ENCODE measurements at regions not wholly inside any gene's neighbourhood (a gene's known extent, or its start where the extent isn't known, plus 50 kb on each side); places are given as distances from the start of the nearest gene placed in this dataset.

- 94% methylated on average over 4 of the region's 4 CpGs for WGBS (ENCODE audit: insufficient coverage)
- Mint-ChIP-seq H3K27ac (no peak overlapping the region), H3K9me3 (ENCODE audit: insufficient read depth) (no peaks in the 10 kb centered on the region), H3K4me1 (no peaks in the 10 kb centered on the region), H3K4me3 (no peak overlapping the region), H3K27me3 (no peaks in the 10 kb centered on the region)
- H3K27me3 ChIP-seq (replicated peaks in 1 of 4; ENCODE audit: control extremely low read depth in 1 of 4, control insufficient read depth in 3 of 4, insufficient read depth in 4 of 4, low read length in 3 of 4) = no peaks in the 10 kb centered on the region
- H3K9me3 ChIP-seq (ENCODE audit: control extremely low read depth in 1 of 3, control insufficient read depth in 2 of 3, insufficient read depth in 1 of 3, low read length in 2 of 3) = peaks cover 0 to 8% (median 0%) of the 10 kb centered on the region in 3 donors
- H3K4me1 ChIP-seq (ENCODE audit: control insufficient read depth in 2 of 2, insufficient read depth in 2 of 2, low read length in 2 of 2) = no peaks in the 10 kb centered on the region
- POLR2A ChIA-PET = no interaction called here
- no peak overlapping the region for H3K9ac ChIP-seq (ENCODE audit: low read length)
- ATAC-seq (ENCODE audit: low read depth) (no peak), DNase-seq (no peak)
- no peaks in the 10 kb centered on the region for H3K36me3 ChIP-seq (replicated peaks in 1 of 2; ENCODE audit: control extremely low read depth in 1 of 2, control insufficient read depth in 1 of 2, extremely low read depth in 1 of 2, insufficient read depth in 2 of 2, low read length in 1 of 2)
- H3K79me2 ChIP-seq (ENCODE audit: control insufficient read depth, insufficient read depth, low read length) = no peaks in the 10 kb centered on the region
- no peak overlapping the region for H3K4me2 ChIP-seq (replicated peaks; ENCODE audit: low read depth, low read length, poor library complexity, severe bottlenecking)
- CTCF ChIA-PET = no interaction called here
- no peak overlapping the region for H2AFZ ChIP-seq (ENCODE audit: insufficient read depth, low read depth, low read length, poor library complexity, severe bottlenecking)
- intact Hi-C loops (cut with micrococcal nuclease) = no loop called here
- no peak overlapping the region for H3K4me3 ChIP-seq (ENCODE audit: control extremely low read depth in 1 of 5, extremely low read depth in 1 of 5, insufficient read depth in 1 of 5, low read depth in 2 of 5, low read length in 4 of 5)
- H4K20me1 ChIP-seq (ENCODE audit: control insufficient read depth, insufficient read depth, low read length, poor library complexity, severe bottlenecking) = no peaks in the 10 kb centered on the region
- TF ChIP-seq EZH2 (IDR thresholded peaks at IDR 0.05; ENCODE audit: borderline replicate concordance, insufficient read depth, low read depth, low read length, poor library complexity, severe bottlenecking) (no peak), CTCF (IDR thresholded peaks at IDR 0.05) (no peak)
- H3K27ac ChIP-seq (ENCODE audit: low read length in 2 of 2) = no peak overlapping the region
Measured at GRCh38 chr16:65622871-65623270, 501.0 kb upstream of the CDH11 start.

- intact Hi-C loops (cut with micrococcal nuclease) = no loop called here
- no peaks in the 10 kb centered on the region for H3K79me2 ChIP-seq (ENCODE audit: control insufficient read depth, insufficient read depth, low read length)
- no peak overlapping the region for H3K4me3 ChIP-seq (ENCODE audit: control extremely low read depth in 1 of 5, extremely low read depth in 1 of 5, insufficient read depth in 1 of 5, low read depth in 2 of 5, low read length in 4 of 5)
- H3K4me2 ChIP-seq (replicated peaks; ENCODE audit: low read depth, low read length, poor library complexity, severe bottlenecking) = no peak overlapping the region
- H3K27ac ChIP-seq (ENCODE audit: low read length in 2 of 2) = no peak overlapping the region
- Mint-ChIP-seq H3K9me3 (ENCODE audit: insufficient read depth) (no peaks in the 10 kb centered on the region), H3K4me3 (no peak overlapping the region), H3K27me3 (no peaks in the 10 kb centered on the region), H3K27ac (no peak overlapping the region), H3K4me1 (no peaks in the 10 kb centered on the region)
- no peak for DNase-seq
- no peaks in the 10 kb centered on the region for H3K27me3 ChIP-seq (replicated peaks in 1 of 4; ENCODE audit: control extremely low read depth in 1 of 4, control insufficient read depth in 3 of 4, insufficient read depth in 4 of 4, low read length in 3 of 4)
- ATAC-seq (ENCODE audit: low read depth) = no peak
- H4K20me1 ChIP-seq (ENCODE audit: control insufficient read depth, insufficient read depth, low read length, poor library complexity, severe bottlenecking) = no peaks in the 10 kb centered on the region
- H3K36me3 ChIP-seq (replicated peaks in 1 of 2; ENCODE audit: control extremely low read depth in 1 of 2, control insufficient read depth in 1 of 2, extremely low read depth in 1 of 2, insufficient read depth in 2 of 2, low read length in 1 of 2) = no peaks in the 10 kb centered on the region
- ChIA-PET POLR2A (no interaction called here), CTCF (no interaction called here)
- H3K9me3 ChIP-seq (ENCODE audit: control extremely low read depth in 1 of 3, control insufficient read depth in 2 of 3, insufficient read depth in 1 of 3, low read length in 2 of 3) = peaks cover 0 to 8% (median 0%) of the 10 kb centered on the region in 3 donors
- H3K9ac ChIP-seq (ENCODE audit: low read length) = no peak overlapping the region
- 90% methylated on average over 4 of the region's 5 CpGs for WGBS (ENCODE audit: insufficient coverage)
- no peaks in the 10 kb centered on the region for H3K4me1 ChIP-seq (ENCODE audit: control insufficient read depth in 2 of 2, insufficient read depth in 2 of 2, low read length in 2 of 2)
- TF ChIP-seq EZH2 (IDR thresholded peaks at IDR 0.05; ENCODE audit: borderline replicate concordance, insufficient read depth, low read depth, low read length, poor library complexity, severe bottlenecking) = no peak
- TF ChIP-seq CTCF (IDR thresholded peaks at IDR 0.05) = no peak
- no peak overlapping the region for H2AFZ ChIP-seq (ENCODE audit: insufficient read depth, low read depth, low read length, poor library complexity, severe bottlenecking)
Measured at GRCh38 chr16:65622151-65622550, 500.3 kb upstream of the CDH11 start.
